ENCODE measurements at regions not wholly inside any gene's neighbourhood (a gene's known extent, or its start where the extent isn't known, plus 50 kb on each side); places are given as distances from the start of the nearest gene placed in this dataset.
A peak's percentile ranks its signal among the peaks of the same experiment; 100 is the strongest.

DNA sequence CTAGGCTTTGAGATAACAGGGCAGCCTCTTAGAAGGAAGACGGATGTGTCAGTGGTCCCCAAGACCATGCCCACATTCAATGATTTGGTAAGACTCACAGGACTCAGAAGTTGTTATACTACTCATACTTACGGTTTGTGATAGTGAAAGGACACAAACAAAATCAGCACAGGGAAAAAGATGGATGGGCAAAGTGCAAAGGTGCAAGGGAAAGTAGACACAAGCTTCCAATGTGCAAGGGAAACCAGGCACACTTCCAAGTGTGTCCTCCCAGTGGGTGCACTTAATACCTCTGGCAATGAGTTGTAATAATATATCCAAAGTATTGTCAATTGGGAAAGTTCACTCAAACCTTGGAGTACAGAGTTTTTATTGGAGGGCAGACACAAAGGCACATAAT, 53.8 kb upstream of the VCX start:
- Histone ChIP-seq H3K4me1 (ENCODE audit: control insufficient read depth, low read depth, low read length) (no peaks in the 10 kb centered on the region), H3K27me3 (ENCODE audit: control insufficient read depth, insufficient read depth, low read length) (no peaks in the 10 kb centered on the region), H3K36me3 (ENCODE audit: control insufficient read depth, low read depth, low read length) (no peaks in the 10 kb centered on the region), H3K9me3 (ENCODE audit: control insufficient read depth, low read depth, low read length) (no peaks in the 10 kb centered on the region), H3K9ac (ENCODE audit: low read length) (no peak overlapping the region), H3K27ac (ENCODE audit: low read length) (no peak overlapping the region), H3K4me3 (ENCODE audit: low read length) (no peak overlapping the region)

DNA sequence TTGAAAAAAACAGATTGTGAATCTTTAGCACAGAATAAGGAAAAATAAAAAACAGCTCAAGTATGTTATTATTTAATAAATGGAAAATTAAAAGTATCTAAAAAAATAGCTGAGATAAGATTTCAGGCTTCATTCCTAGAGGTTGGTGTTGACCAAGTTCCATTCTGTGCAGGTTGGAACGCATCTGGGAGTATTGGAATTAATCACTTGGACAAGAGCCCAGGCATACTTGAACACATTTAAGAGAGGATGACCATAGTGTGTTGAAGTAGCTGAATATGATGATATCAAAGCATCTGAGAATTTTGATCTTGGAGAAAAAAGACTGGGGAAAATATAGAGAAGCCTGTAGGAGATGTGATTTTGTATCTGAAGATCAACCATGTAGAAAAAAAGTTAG, 54.6 kb upstream of the VCX start:
- Histone ChIP-seq H3K9me3 (ENCODE audit: control insufficient read depth, low read depth, low read length) (no peaks in the 10 kb centered on the region), H3K36me3 (ENCODE audit: control insufficient read depth, low read depth, low read length) (no peaks in the 10 kb centered on the region), H3K4me3 (ENCODE audit: low read length) (no peak overlapping the region), H3K9ac (ENCODE audit: low read length) (no peak overlapping the region), H3K27ac (ENCODE audit: low read length) (no peak overlapping the region), H3K4me1 (ENCODE audit: control insufficient read depth, low read depth, low read length) (no peaks in the 10 kb centered on the region), H3K27me3 (ENCODE audit: control insufficient read depth, insufficient read depth, low read length) (no peaks in the 10 kb centered on the region)

DNA sequence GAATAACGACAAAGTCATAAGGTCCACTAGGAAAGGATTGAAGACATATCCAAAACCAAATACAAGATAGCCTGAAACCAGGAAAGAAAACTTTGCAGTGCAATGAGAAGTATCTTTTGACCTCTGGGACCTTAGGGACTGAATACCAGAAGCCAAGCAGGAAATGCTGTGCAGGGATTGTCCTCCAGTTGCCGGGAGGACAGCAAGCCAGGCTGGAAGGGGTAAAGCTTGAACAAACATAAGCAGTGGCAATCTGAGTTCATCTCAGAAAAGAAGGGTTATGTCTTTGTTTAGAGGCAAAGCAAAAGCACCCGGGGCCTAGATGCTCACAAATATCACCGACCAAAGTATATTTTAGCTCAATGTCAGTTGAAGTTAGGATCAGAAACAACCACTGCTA, 55.3 kb upstream of the VCX start:
- H3K27me3 ChIP-seq (ENCODE audit: control insufficient read depth, insufficient read depth, low read length), result no peaks in the 10 kb centered on the region
- H3K9me3 ChIP-seq (ENCODE audit: control insufficient read depth, low read depth, low read length), result no peaks in the 10 kb centered on the region
- no peak overlapping the region for H3K9ac ChIP-seq (ENCODE audit: low read length)
- H3K4me1 ChIP-seq (ENCODE audit: control insufficient read depth, low read depth, low read length), result no peaks in the 10 kb centered on the region
- no peak overlapping the region for H3K27ac ChIP-seq (ENCODE audit: low read length)
- no peaks in the 10 kb centered on the region for H3K36me3 ChIP-seq (ENCODE audit: control insufficient read depth, low read depth, low read length)
- H3K4me3 ChIP-seq (ENCODE audit: low read length), result no peak overlapping the region

DNA sequence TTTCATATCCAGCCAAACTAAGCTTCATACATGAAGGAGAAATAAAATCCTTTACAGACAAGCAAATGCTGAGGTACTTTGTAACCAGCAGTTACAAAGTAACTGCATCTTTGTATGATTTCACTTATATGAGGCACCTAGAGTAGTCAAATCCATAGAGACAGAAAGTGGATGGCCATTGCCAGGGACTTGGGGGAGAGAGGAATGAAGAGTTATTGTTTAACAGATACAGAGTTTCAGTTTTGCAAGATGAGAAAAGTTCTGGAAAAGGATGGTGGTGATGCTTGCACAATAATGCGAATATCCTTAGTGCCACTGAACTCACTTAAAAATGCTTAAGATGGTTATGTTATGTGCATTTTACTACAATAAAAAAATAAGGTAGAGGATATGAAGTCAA, 58.4 kb upstream of the VCX start:
- Histone ChIP-seq H3K9ac (ENCODE audit: low read length) (no peak overlapping the region), H3K36me3 (ENCODE audit: control insufficient read depth, low read depth, low read length) (no peaks in the 10 kb centered on the region), H3K4me1 (ENCODE audit: control insufficient read depth, low read depth, low read length) (no peaks in the 10 kb centered on the region), H3K27me3 (ENCODE audit: control insufficient read depth, insufficient read depth, low read length) (no peaks in the 10 kb centered on the region), H3K9me3 (ENCODE audit: control insufficient read depth, low read depth, low read length) (no peaks in the 10 kb centered on the region), H3K4me3 (ENCODE audit: low read length) (no peak overlapping the region), H3K27ac (ENCODE audit: low read length) (no peak overlapping the region)

DNA sequence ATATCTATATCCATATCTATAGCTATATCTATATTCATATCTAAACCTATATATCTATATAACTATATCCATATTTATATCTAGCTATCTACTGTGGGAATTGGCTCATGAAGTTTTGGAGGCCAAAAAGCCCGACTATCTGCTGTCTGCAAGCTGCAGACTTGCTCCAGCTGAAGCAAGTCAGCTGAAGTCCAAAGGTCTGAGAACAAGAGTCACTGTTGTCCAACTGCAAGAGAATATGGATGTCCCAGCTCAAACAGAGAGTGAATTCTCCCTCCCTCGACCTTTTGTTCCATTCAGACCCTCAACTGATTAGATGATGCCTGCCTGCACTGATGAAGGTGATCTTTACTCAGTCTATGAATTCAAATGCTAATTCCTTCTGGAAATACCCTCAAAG, 63.3 kb upstream of the VCX start:
- Histone ChIP-seq H3K9me3 (ENCODE audit: control insufficient read depth, low read depth, low read length) (no peaks in the 10 kb centered on the region), H3K27ac (ENCODE audit: low read length) (no peak overlapping the region), H3K27me3 (ENCODE audit: control insufficient read depth, insufficient read depth, low read length) (no peaks in the 10 kb centered on the region), H3K9ac (ENCODE audit: low read length) (no peak overlapping the region), H3K36me3 (ENCODE audit: control insufficient read depth, low read depth, low read length) (no peaks in the 10 kb centered on the region), H3K4me1 (ENCODE audit: control insufficient read depth, low read depth, low read length) (no peaks in the 10 kb centered on the region), H3K4me3 (ENCODE audit: low read length) (no peak overlapping the region)

DNA sequence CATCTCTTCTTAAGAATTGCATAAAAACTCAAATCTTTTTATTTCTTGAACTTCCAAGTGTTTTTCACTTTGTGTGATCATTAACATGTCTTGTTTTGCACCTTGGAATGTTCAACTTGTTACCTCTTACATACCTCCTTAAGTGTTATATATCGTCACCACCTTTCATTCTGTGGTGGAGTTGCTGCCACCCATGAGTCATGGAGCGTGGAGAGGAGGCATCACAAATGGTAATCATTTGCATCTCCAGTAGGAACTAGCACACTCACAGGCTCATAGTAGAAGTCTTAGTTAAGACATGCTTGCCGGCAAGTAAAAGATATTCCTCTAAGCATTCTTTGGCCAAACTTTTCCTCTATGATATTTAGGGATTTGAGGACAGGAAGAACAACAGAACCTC, 67.0 kb upstream of the VCX start:
- no peak overlapping the region for H3K27ac ChIP-seq (ENCODE audit: low read length)
- H3K4me3 ChIP-seq (ENCODE audit: low read length), result no peak overlapping the region
- no peaks in the 10 kb centered on the region for H3K9me3 ChIP-seq (ENCODE audit: control insufficient read depth, low read depth, low read length)
- no peaks in the 10 kb centered on the region for H3K36me3 ChIP-seq (ENCODE audit: control insufficient read depth, low read depth, low read length)
- no peaks in the 10 kb centered on the region for H3K4me1 ChIP-seq (ENCODE audit: control insufficient read depth, low read depth, low read length)
- no peak overlapping the region for H3K9ac ChIP-seq (ENCODE audit: low read length)
- no peaks in the 10 kb centered on the region for H3K27me3 ChIP-seq (ENCODE audit: control insufficient read depth, insufficient read depth, low read length)

DNA sequence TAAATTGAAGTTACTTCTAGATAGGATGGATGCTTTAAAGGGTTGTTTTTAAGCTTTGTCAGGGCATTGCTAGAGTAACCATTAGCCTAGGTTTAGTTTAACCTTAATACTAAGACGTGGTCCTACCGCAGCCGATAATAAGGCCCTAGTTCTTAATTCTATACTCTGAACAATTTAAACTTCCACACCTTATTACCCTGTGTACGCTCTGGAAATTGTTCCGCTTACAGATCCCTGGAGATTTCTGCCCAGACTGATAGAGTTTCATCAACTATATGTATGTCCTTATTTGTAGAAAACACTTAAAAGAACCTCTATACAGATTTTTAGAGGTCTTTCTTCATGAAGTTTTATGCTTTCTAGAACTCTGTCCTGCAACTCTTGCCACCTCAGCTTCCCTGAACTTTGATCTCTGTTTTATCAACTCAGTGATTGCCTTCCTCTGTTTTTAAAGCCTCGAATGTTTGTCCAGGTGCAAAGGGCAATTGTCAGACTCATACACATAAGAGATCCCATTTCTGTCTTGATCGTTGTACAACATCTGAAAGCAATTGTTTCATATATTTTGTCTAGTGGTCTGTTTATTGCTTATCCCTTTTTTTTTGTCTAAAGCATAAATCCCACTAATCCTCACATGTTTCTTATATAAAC, 71.1 kb upstream of the VCX start:
- H3K9ac ChIP-seq (ENCODE audit: low read length), result no peak overlapping the region
- peaks cover 8% of the 10 kb centered on the region for H3K9me3 ChIP-seq (ENCODE audit: control insufficient read depth, low read depth, low read length)
- H3K36me3 ChIP-seq (ENCODE audit: control insufficient read depth, low read depth, low read length), result no peaks in the 10 kb centered on the region
- no peaks in the 10 kb centered on the region for H3K27me3 ChIP-seq (ENCODE audit: control insufficient read depth, insufficient read depth, low read length)
- no peak overlapping the region for H3K27ac ChIP-seq (ENCODE audit: low read length)
- H3K4me1 ChIP-seq (ENCODE audit: control insufficient read depth, low read depth, low read length), result no peaks in the 10 kb centered on the region
- H3K4me3 ChIP-seq (ENCODE audit: low read length), result no peak overlapping the region

DNA sequence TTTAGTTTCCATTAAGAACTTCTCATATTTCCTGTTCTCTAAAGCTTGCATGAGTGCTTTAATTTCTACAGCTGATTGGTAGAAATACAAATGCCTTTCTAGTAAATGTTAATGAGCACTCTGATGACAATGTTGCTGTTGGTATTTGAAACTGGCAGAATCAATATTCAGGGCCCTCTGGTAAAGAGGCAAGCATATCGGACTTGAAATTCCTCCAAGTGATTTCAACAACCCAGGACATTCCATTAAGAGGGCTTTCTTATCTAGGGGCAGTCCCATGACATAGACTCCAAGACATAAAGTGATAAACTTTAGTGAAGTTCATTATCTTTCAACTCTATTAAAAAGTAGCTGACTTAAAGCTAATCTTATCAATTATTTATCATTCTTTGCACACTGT, 83.1 kb upstream of the VCX start:
- Histone ChIP-seq H3K27ac (ENCODE audit: low read length) (no peak overlapping the region), H3K9me3 (ENCODE audit: control insufficient read depth, low read depth, low read length) (no peaks in the 10 kb centered on the region), H3K4me1 (ENCODE audit: control insufficient read depth, low read depth, low read length) (no peaks in the 10 kb centered on the region), H3K27me3 (ENCODE audit: control insufficient read depth, insufficient read depth, low read length) (no peaks in the 10 kb centered on the region), H3K9ac (ENCODE audit: low read length) (no peak overlapping the region), H3K4me3 (ENCODE audit: low read length) (no peak overlapping the region), H3K36me3 (ENCODE audit: control insufficient read depth, low read depth, low read length) (no peaks in the 10 kb centered on the region)

DNA sequence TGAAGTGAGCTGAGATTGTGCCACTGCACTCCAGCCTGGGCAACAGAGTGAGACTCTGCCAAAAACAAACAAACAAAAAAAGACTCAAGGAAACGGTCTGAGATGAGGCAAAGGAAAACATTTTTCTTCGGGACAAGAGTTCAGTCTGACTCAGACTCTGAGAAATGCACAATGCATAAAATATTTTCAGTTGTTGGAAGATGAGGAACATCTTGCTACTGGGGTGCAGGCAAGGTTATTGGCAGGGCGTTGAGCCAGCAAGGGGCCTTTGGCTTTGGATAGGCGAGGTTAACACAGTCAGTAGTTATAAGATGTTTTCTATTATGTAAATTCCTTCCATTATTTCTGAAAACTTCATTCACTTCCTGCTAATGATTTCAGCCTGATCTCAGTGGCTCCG, 96.1 kb upstream of the VCX start:
- Histone ChIP-seq H3K4me1 (ENCODE audit: control insufficient read depth, low read depth, low read length) (no peaks in the 10 kb centered on the region), H3K27me3 (ENCODE audit: control insufficient read depth, insufficient read depth, low read length) (no peaks in the 10 kb centered on the region), H3K27ac (ENCODE audit: low read length) (no peak overlapping the region), H3K36me3 (ENCODE audit: control insufficient read depth, low read depth, low read length) (no peaks in the 10 kb centered on the region), H3K9me3 (ENCODE audit: control insufficient read depth, low read depth, low read length) (no peaks in the 10 kb centered on the region), H3K4me3 (ENCODE audit: low read length) (no peak overlapping the region), H3K9ac (ENCODE audit: low read length) (no peak overlapping the region)

DNA sequence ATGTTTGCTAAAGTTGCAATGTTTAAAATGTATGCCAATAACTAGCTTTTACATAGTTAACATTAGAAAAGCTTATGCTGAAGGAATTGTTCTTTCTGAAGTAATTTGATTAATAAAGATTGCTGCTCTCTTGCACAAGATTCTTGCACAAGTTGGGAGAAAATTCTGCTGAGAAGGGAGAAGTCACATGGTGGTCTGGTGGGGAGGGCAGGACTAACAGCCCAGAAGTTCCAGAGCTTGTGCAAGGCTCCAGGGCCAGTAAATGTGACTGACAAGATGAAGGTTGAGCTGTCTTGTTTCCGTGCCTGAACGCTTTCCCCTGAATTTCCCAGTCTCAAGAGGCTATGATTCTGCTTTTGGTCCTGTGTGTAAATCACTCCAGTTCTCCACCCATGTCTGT, 112.9 kb upstream of the VCX start:
- no peak overlapping the region for H3K27ac ChIP-seq (ENCODE audit: low read length)
- no peak overlapping the region for H3K4me3 ChIP-seq (ENCODE audit: low read length)

DNA sequence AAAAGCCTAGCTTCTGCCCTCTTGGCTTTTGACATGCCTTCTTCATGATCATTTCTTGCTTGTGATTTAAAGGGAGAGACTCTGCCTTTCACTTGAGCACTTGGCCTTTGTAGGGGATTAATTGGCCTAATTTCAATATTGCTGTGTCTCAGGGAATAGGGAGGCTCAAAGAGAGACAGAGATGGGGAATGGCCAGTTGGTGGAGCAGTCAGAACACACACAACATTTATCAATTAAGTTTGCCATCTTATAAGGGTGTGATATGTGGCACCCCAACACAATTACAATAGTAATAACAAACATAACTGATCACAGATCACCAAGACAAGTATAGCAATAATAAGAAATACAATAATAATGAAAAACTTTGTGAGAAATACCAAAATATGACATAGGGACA, 122.5 kb upstream of the VCX start:
- H3K9ac ChIP-seq (ENCODE audit: low read length), result no peak overlapping the region
- H3K36me3 ChIP-seq (ENCODE audit: control insufficient read depth, low read depth, low read length), result no peaks in the 10 kb centered on the region
- peaks cover 6% of the 10 kb centered on the region for H3K4me1 ChIP-seq (ENCODE audit: control insufficient read depth, low read depth, low read length)

More for the DNA sequence above, 112.9 kb upstream of the VCX start:
- Histone ChIP-seq H3K9me3 (ENCODE audit: control insufficient read depth, low read depth, low read length) (no peaks in the 10 kb centered on the region), H3K27me3 (ENCODE audit: control insufficient read depth, insufficient read depth, low read length) (no peaks in the 10 kb centered on the region), H3K9ac (ENCODE audit: low read length) (no peak overlapping the region), H3K36me3 (ENCODE audit: control insufficient read depth, low read depth, low read length) (no peaks in the 10 kb centered on the region), H3K4me1 (ENCODE audit: control insufficient read depth, low read depth, low read length) (no peaks in the 10 kb centered on the region)

DNA sequence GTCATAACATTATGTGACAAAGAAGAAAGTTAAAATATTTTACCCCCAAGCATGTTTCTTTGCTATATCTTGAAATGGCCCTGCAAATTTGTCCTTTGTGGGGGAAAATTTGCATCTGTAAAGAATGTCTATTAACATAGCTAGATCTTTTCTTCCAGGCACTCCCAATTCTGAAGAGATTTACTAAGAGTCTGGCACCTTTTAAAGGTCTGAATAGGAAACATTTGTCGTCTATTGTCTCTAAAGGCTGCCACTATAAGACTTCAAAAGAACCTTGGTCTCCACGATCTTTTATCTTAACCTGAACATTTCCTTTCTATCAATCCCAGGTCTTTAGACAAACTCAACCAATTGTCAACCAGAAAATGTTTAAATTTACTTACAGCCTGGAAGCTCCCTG, 128.6 kb upstream of the VCX start:
- H3K4me3 ChIP-seq (ENCODE audit: low read length), result peak overlapping the region; percentile 19
- no peak overlapping the region for H3K27ac ChIP-seq (ENCODE audit: low read length)
- H3K36me3 ChIP-seq (ENCODE audit: control insufficient read depth, low read depth, low read length), result no peaks in the 10 kb centered on the region
- no peaks in the 10 kb centered on the region for H3K9me3 ChIP-seq (ENCODE audit: control insufficient read depth, low read depth, low read length)
- no peak overlapping the region for H3K9ac ChIP-seq (ENCODE audit: low read length)
- no peaks in the 10 kb centered on the region for H3K27me3 ChIP-seq (ENCODE audit: control insufficient read depth, insufficient read depth, low read length)
- peaks cover 23% of the 10 kb centered on the region for H3K4me1 ChIP-seq (ENCODE audit: control insufficient read depth, low read depth, low read length)

More for the DNA sequence above, 122.5 kb upstream of the VCX start:
- no peak overlapping the region for H3K4me3 ChIP-seq (ENCODE audit: low read length)
- H3K27ac ChIP-seq (ENCODE audit: low read length), result no peak overlapping the region
- H3K27me3 ChIP-seq (ENCODE audit: control insufficient read depth, insufficient read depth, low read length), result no peaks in the 10 kb centered on the region
- H3K9me3 ChIP-seq (ENCODE audit: control insufficient read depth, low read depth, low read length), result no peaks in the 10 kb centered on the region
